Type B pancreatic cell (in vitro differentiated cells): ENCODE measurements at regions not wholly inside any gene's neighbourhood (a gene's known extent, or its start where the extent isn't known, plus 50 kb on each side); places are given as distances from the start of the nearest gene placed in this dataset.

Experiments
- DNase-seq: peaks from one replicate; pipeline ENCODE4 v3.0.0; 2021; ENCODE audit warnings: mixed read lengths; ENCODE audit not compliant: unreplicated experiment; ENCODE audit errors: extremely low spot score
- H3K27ac Mint-ChIP-seq: 2 replicates; pipeline ENCODE4 v1.8.0; 2021; ENCODE audit warnings: mild to moderate bottlenecking, mixed read lengths
- H3K27me3 Mint-ChIP-seq: 2 replicates; pipeline ENCODE4 v1.8.0; 2021; ENCODE audit warnings: mixed read lengths
- H3K36me3 Mint-ChIP-seq: 2 replicates; pipeline ENCODE4 v1.8.0; 2021; ENCODE audit warnings: mixed read lengths
- H3K4me1 Mint-ChIP-seq: one replicate; pipeline ENCODE4 v1.8.0; 2021; ENCODE audit warnings: mixed read lengths; ENCODE audit not compliant: unreplicated experiment
- H3K4me3 Mint-ChIP-seq: 2 replicates; pipeline ENCODE4 v1.8.0; 2021; ENCODE audit warnings: mild to moderate bottlenecking, mixed read lengths
- H3K9me3 Mint-ChIP-seq: 2 replicates; pipeline ENCODE4 v1.8.0; 2021; ENCODE audit warnings: mixed read lengths
- TF ChIP-seq, protein P1 (sequence below): fragments of 200-600 bp; sonication (generic); conservative IDR thresholded peaks from 2 replicates; pipeline ENCODE4 v1.5.0; 2021; ENCODE audit warnings: antibody characterized with exemption, mild to moderate bottlenecking

DNA sequence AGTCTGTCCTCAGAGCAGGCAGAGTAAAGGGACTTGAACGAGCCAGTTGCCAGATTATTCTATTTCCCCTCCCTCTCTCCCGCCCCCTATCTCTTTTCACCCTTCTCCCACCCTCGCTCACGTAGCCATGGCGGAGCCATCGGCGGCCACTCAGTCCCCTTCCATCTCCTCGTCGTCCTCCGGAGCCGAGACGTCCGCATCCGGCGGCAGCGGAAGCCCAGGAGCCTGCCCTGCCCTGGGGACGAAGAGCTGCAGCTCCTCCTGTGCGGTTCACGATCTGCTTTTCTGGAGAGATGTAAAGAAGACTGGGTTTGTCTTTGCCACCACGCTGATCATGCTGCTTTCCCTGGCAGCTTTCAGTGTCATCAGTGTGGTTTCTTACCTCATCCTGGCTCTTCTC is 106.2 kb upstream of the SMAD1 start:
- H3K27me3 Mint-ChIP-seq = no peaks in the 10 kb centered on the region
- H3K4me3 Mint-ChIP-seq = no peak overlapping the region
- H3K4me1 Mint-ChIP-seq = no peaks in the 10 kb centered on the region
- DNase-seq = no peak
- TF ChIP-seq, protein P1, sequence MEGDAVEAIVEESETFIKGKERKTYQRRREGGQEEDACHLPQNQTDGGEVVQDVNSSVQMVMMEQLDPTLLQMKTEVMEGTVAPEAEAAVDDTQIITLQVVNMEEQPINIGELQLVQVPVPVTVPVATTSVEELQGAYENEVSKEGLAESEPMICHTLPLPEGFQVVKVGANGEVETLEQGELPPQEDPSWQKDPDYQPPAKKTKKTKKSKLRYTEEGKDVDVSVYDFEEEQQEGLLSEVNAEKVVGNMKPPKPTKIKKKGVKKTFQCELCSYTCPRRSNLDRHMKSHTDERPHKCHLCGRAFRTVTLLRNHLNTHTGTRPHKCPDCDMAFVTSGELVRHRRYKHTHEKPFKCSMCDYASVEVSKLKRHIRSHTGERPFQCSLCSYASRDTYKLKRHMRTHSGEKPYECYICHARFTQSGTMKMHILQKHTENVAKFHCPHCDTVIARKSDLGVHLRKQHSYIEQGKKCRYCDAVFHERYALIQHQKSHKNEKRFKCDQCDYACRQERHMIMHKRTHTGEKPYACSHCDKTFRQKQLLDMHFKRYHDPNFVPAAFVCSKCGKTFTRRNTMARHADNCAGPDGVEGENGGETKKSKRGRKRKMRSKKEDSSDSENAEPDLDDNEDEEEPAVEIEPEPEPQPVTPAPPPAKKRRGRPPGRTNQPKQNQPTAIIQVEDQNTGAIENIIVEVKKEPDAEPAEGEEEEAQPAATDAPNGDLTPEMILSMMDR = no peak
- H3K27ac Mint-ChIP-seq = no peak overlapping the region
- H3K9me3 Mint-ChIP-seq = no peaks in the 10 kb centered on the region
- no peaks in the 10 kb centered on the region for H3K36me3 Mint-ChIP-seq

- H3K27ac Mint-ChIP-seq = no peak overlapping the region
- no peaks in the 10 kb centered on the region for H3K36me3 Mint-ChIP-seq
- no peak overlapping the region for H3K4me3 Mint-ChIP-seq
- H3K4me1 Mint-ChIP-seq = peaks cover 4% of the 10 kb centered on the region
- no peak for DNase-seq
- TF ChIP-seq, protein P1 = no peak
- H3K27me3 Mint-ChIP-seq = no peaks in the 10 kb centered on the region
- H3K9me3 Mint-ChIP-seq = no peaks in the 10 kb centered on the region
These were observed 129.1 kb upstream of the SMAD1 start for GRCh38 chr4:145352438-145353145.

- Mint-ChIP-seq H3K9me3 (no peaks in the 10 kb centered on the region), H3K36me3 (no peaks in the 10 kb centered on the region), H3K27me3 (no peaks in the 10 kb centered on the region), H3K27ac (no peak overlapping the region), H3K4me1 (peaks cover 6% of the 10 kb centered on the region), H3K4me3 (no peak overlapping the region)
- DNase-seq = no peak
- TF ChIP-seq, protein P1 = no peak
These were observed 129.7 kb upstream of the SMAD1 start for GRCh38 chr4:145351922-145352321.

DNA sequence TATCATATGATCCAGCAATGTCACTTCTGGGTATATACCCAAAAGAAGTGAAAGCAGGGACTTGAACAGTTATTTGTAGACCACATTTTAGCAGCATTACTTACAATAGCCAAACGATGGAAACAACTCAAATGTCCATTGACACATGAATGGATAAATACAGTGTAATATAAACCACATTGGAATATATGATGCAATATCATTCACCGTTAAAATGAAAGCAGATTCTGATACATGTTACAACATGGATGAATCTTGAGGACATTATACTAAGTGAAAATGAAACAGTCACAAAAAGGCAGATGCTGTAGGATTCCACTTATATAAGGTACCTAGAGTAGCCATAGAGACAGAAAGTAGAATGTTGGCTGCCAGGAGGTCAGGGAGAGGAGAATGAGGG is 130.5 kb upstream of the SMAD1 start:
- Mint-ChIP-seq H3K9me3 (no peaks in the 10 kb centered on the region), H3K27me3 (no peaks in the 10 kb centered on the region), H3K27ac (no peak overlapping the region), H3K4me1 (peaks cover 6% of the 10 kb centered on the region), H3K4me3 (no peak overlapping the region), H3K36me3 (no peaks in the 10 kb centered on the region)
- TF ChIP-seq, protein P1 = no peak
- DNase-seq = no peak

GRCh38 chr4:145348291-145348690 is 133.4 kb upstream of the SMAD1 start:
- Mint-ChIP-seq H3K9me3 (no peaks in the 10 kb centered on the region), H3K4me3 (no peak overlapping the region)
- TF ChIP-seq, protein P1 = no peak

More at GRCh38 chr4:145348291-145348690, 133.4 kb upstream of the SMAD1 start:
- Mint-ChIP-seq H3K27me3 (no peaks in the 10 kb centered on the region), H3K27ac (no peak overlapping the region), H3K4me1 (peaks cover 11% of the 10 kb centered on the region), H3K36me3 (no peaks in the 10 kb centered on the region)
- DNase-seq = no peak
